ENCODE measurements at regions not wholly inside any gene's neighbourhood (a gene's known extent, or its start where the extent isn't known, plus 50 kb on each side); places are given as distances from the start of the nearest gene placed in this dataset.
"Not testable (repeated sequence)": the region's sequence is repeated elsewhere in the genome, so short reads cannot be mapped to it uniquely, and the experiment has no call there.

DNA sequence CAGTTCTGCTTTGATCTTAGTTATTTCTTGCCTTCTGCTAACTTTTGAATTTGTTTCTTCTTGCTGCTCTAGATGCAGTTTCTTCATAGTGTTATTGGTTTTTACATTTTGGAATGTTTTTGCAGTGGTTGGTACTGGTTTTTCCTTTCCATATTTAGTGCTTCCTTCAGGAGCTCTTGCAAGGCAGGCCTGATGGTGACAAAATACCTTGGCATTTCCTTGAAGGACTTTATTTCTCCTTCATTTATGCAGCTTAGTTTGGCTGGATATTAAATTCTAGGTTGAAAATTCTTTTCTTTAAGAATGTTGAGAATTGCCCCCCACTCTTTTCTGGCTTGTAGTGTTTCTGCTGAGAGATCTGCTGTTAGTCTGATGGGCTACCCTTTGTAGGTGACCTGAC is 1654.7 kb upstream of the SEL1L start:
- not testable (repeated sequence) for TF ChIP-seq CTCF (IDR thresholded peaks at IDR 0.05; ENCODE audit: insufficient read depth, low read length); GABPA (IDR thresholded peaks at IDR 0.05; ENCODE audit: low read depth); POLR2AphosphoS5 (IDR thresholded peaks at IDR 0.05; ENCODE audit: low read depth); SPI1 (IDR thresholded peaks at IDR 0.05; ENCODE audit: borderline replicate concordance, low read depth); REST (IDR thresholded peaks at IDR 0.05; ENCODE audit: insufficient replicate concordance, low read depth)
